ENCODE measurements at regions not wholly inside any gene's neighbourhood (a gene's known extent, or its start where the extent isn't known, plus 50 kb on each side); places are given as distances from the start of the nearest gene placed in this dataset.

- H3K4me3 ChIP-seq (ENCODE audit: low read length), result no peak overlapping the region
- ChIA-PET CTCF (interaction anchor here (0.5 kb wide), 1 partner anchor 1791 kb away, joined by 3 read pairs; no protein-coding TSS in a partner anchor), POLR2A (no interaction called here)
- no peaks in the 10 kb centered on the region for H3K4me1 ChIP-seq (ENCODE audit: control insufficient read depth in 2 of 2, insufficient read depth in 2 of 2, low read length in 2 of 2)
- no peak for DNase-seq
- peak; percentile 57 for ATAC-seq
- Mint-ChIP-seq H3K27ac (no peak overlapping the region), H3K9me3 (no peaks in the 10 kb centered on the region), H3K27me3 (peaks cover 0 to 12% (median 4%) of the 10 kb centered on the region in 5 donors), H3K36me3 (no peaks in the 10 kb centered on the region), H3K4me1 (peaks cover 0 to 2% (median 2%) of the 10 kb centered on the region in 7 donors), H3K4me3 (no peak overlapping the region)
- H3K27ac ChIP-seq (ENCODE audit: low read depth, low read length), result no peak overlapping the region
- intact Hi-C loops (cut with micrococcal nuclease), result no loop called here
- no peaks in the 10 kb centered on the region for H3K36me3 ChIP-seq (ENCODE audit: control insufficient read depth in 2 of 3, insufficient read depth in 3 of 3, low read length in 3 of 3)
- no peaks in the 10 kb centered on the region for H3K9me3 ChIP-seq (ENCODE audit: control insufficient read depth in 2 of 3, low read length in 3 of 3)
- no peaks in the 10 kb centered on the region for H3K27me3 ChIP-seq (ENCODE audit: control insufficient read depth in 2 of 2, insufficient read depth in 2 of 2, low read length in 2 of 2)
These were observed 110.6 kb upstream of the FER start for GRCh38 chr5:108637134-108637533.

GRCh38 chr5:108636135-108636853 lies 111.4 kb upstream of the FER start:
- Mint-ChIP-seq H3K4me3 (no peak overlapping the region), H3K27me3 (peaks cover 0 to 12% (median 0%) of the 10 kb centered on the region in 5 donors), H3K4me1 (no peaks in the 10 kb centered on the region), H3K27ac (no peak overlapping the region), H3K9me3 (no peaks in the 10 kb centered on the region), H3K36me3 (no peaks in the 10 kb centered on the region)
- H3K9me3 ChIP-seq (ENCODE audit: control insufficient read depth in 2 of 3, low read length in 3 of 3), result no peaks in the 10 kb centered on the region
- no peak overlapping the region for H3K4me3 ChIP-seq (ENCODE audit: low read length)
- no peaks in the 10 kb centered on the region for H3K27me3 ChIP-seq (ENCODE audit: control insufficient read depth in 2 of 2, insufficient read depth in 2 of 2, low read length in 2 of 2)
- POLR2A ChIA-PET, result no interaction called here
- no peaks in the 10 kb centered on the region for H3K36me3 ChIP-seq (ENCODE audit: control insufficient read depth in 2 of 3, insufficient read depth in 3 of 3, low read length in 3 of 3)
- no peak for ATAC-seq
- no peaks in the 10 kb centered on the region for H3K4me1 ChIP-seq (ENCODE audit: control insufficient read depth in 2 of 2, insufficient read depth in 2 of 2, low read length in 2 of 2)
- DNase-seq, result no peak
- CTCF ChIA-PET, result interaction anchor here (0.7 kb wide), 1 partner anchor 24 kb away, joined by 3 read pairs; no protein-coding TSS in a partner anchor
- H3K27ac ChIP-seq (ENCODE audit: low read depth, low read length), result no peak overlapping the region
- intact Hi-C loops (cut with micrococcal nuclease), result no loop called here

- Mint-ChIP-seq H3K4me3 (no peak overlapping the region), H3K27me3 (peaks cover 0 to 8% (median 0%) of the 10 kb centered on the region in 5 donors), H3K9me3 (no peaks in the 10 kb centered on the region), H3K27ac (no peak overlapping the region), H3K36me3 (no peaks in the 10 kb centered on the region), H3K4me1 (no peaks in the 10 kb centered on the region)
- DNase-seq (no peak), ATAC-seq (no peak)
- no peaks in the 10 kb centered on the region for H3K36me3 ChIP-seq (ENCODE audit: control insufficient read depth in 2 of 3, insufficient read depth in 3 of 3, low read length in 3 of 3)
- no peak overlapping the region for H3K27ac ChIP-seq (ENCODE audit: low read depth, low read length)
- no peak overlapping the region for H3K4me3 ChIP-seq (ENCODE audit: low read length)
- intact Hi-C loops (cut with micrococcal nuclease), result no loop called here
- CTCF ChIA-PET, result no interaction called here
- no peaks in the 10 kb centered on the region for H3K27me3 ChIP-seq (ENCODE audit: control insufficient read depth in 2 of 2, insufficient read depth in 2 of 2, low read length in 2 of 2)
- no peaks in the 10 kb centered on the region for H3K9me3 ChIP-seq (ENCODE audit: control insufficient read depth in 2 of 3, low read length in 3 of 3)
- POLR2A ChIA-PET, result no interaction called here
- no peaks in the 10 kb centered on the region for H3K4me1 ChIP-seq (ENCODE audit: control insufficient read depth in 2 of 2, insufficient read depth in 2 of 2, low read length in 2 of 2)
These were observed 112.9 kb upstream of the FER start for GRCh38 chr5:108634617-108635288.

- no peak overlapping the region for H3K4me3 ChIP-seq (ENCODE audit: low read length)
- ChIA-PET CTCF (no interaction called here), POLR2A (no interaction called here)
- Mint-ChIP-seq H3K27me3 (peaks cover 0 to 8% (median 0%) of the 10 kb centered on the region in 5 donors), H3K36me3 (no peaks in the 10 kb centered on the region), H3K4me1 (no peaks in the 10 kb centered on the region), H3K27ac (no peak overlapping the region), H3K9me3 (no peaks in the 10 kb centered on the region), H3K4me3 (no peak overlapping the region)
- no peak for ATAC-seq
- H3K27me3 ChIP-seq (ENCODE audit: control insufficient read depth in 2 of 2, insufficient read depth in 2 of 2, low read length in 2 of 2), result no peaks in the 10 kb centered on the region
- H3K36me3 ChIP-seq (ENCODE audit: control insufficient read depth in 2 of 3, insufficient read depth in 3 of 3, low read length in 3 of 3), result no peaks in the 10 kb centered on the region
- no peak for DNase-seq
- H3K4me1 ChIP-seq (ENCODE audit: control insufficient read depth in 2 of 2, insufficient read depth in 2 of 2, low read length in 2 of 2), result no peaks in the 10 kb centered on the region
- no peaks in the 10 kb centered on the region for H3K9me3 ChIP-seq (ENCODE audit: control insufficient read depth in 2 of 3, low read length in 3 of 3)
- H3K27ac ChIP-seq (ENCODE audit: low read depth, low read length), result no peak overlapping the region
- intact Hi-C loops (cut with micrococcal nuclease), result no loop called here
These were observed 113.6 kb upstream of the FER start for GRCh38 chr5:108634010-108634616.

GRCh38 chr5:108629779-108630528 lies 117.7 kb upstream of the FER start:
- Mint-ChIP-seq H3K36me3 (no peaks in the 10 kb centered on the region), H3K27me3 (peaks cover 0 to 8% (median 2%) of the 10 kb centered on the region in 5 donors), H3K4me3 (no peak overlapping the region), H3K9me3 (no peaks in the 10 kb centered on the region), H3K27ac (no peak overlapping the region), H3K4me1 (no peaks in the 10 kb centered on the region)
- no peak overlapping the region for H3K4me3 ChIP-seq (ENCODE audit: low read length)
- H3K9me3 ChIP-seq (ENCODE audit: control insufficient read depth in 2 of 3, low read length in 3 of 3), result no peaks in the 10 kb centered on the region
- ATAC-seq (no peak), DNase-seq (no peak)
- no peak overlapping the region for H3K27ac ChIP-seq (ENCODE audit: low read depth, low read length)
- intact Hi-C loops (cut with micrococcal nuclease), result no loop called here
- H3K36me3 ChIP-seq (ENCODE audit: control insufficient read depth in 2 of 3, insufficient read depth in 3 of 3, low read length in 3 of 3), result no peaks in the 10 kb centered on the region
- POLR2A ChIA-PET, result no interaction called here
- H3K27me3 ChIP-seq (ENCODE audit: control insufficient read depth in 2 of 2, insufficient read depth in 2 of 2, low read length in 2 of 2), result no peaks in the 10 kb centered on the region
- no peaks in the 10 kb centered on the region for H3K4me1 ChIP-seq (ENCODE audit: control insufficient read depth in 2 of 2, insufficient read depth in 2 of 2, low read length in 2 of 2)
- CTCF ChIA-PET, result no interaction called here

GRCh38 chr5:108625654-108626053 lies 122.0 kb upstream of the FER start:
- ChIA-PET POLR2A (no interaction called here), CTCF (no interaction called here)
- Mint-ChIP-seq H3K4me3 (no peak overlapping the region), H3K27ac (no peak overlapping the region), H3K27me3 (peaks cover 0 to 11% (median 2%) of the 10 kb centered on the region in 5 donors), H3K9me3 (peaks cover 0 to 1% (median 0%) of the 10 kb centered on the region in 11 donors), H3K4me1 (no peaks in the 10 kb centered on the region), H3K36me3 (no peaks in the 10 kb centered on the region)
- DNase-seq (no peak), ATAC-seq (no peak)
- H3K36me3 ChIP-seq (ENCODE audit: control insufficient read depth in 2 of 3, insufficient read depth in 3 of 3, low read length in 3 of 3), result no peaks in the 10 kb centered on the region
- H3K9me3 ChIP-seq (ENCODE audit: control insufficient read depth in 2 of 3, low read length in 3 of 3), result no peaks in the 10 kb centered on the region
- H3K4me3 ChIP-seq (ENCODE audit: low read length), result no peak overlapping the region
- H3K27me3 ChIP-seq (ENCODE audit: control insufficient read depth in 2 of 2, insufficient read depth in 2 of 2, low read length in 2 of 2), result no peaks in the 10 kb centered on the region
- no peaks in the 10 kb centered on the region for H3K4me1 ChIP-seq (ENCODE audit: control insufficient read depth in 2 of 2, insufficient read depth in 2 of 2, low read length in 2 of 2)
- intact Hi-C loops (cut with micrococcal nuclease), result no loop called here
- no peak overlapping the region for H3K27ac ChIP-seq (ENCODE audit: low read depth, low read length)
